ENCODE measurements at regions not wholly inside any gene's neighbourhood (a gene's known extent, or its start where the extent isn't known, plus 50 kb on each side); places are given as distances from the start of the nearest gene placed in this dataset.
"Not testable (repeated sequence)": the region's sequence is repeated elsewhere in the genome, so short reads cannot be mapped to it uniquely, and the experiment has no call there.

- DNase-seq = no peak
Observed at GRCh38 chr2:208945719-208946256, 478.1 kb upstream of the MAP2 start.

DNA sequence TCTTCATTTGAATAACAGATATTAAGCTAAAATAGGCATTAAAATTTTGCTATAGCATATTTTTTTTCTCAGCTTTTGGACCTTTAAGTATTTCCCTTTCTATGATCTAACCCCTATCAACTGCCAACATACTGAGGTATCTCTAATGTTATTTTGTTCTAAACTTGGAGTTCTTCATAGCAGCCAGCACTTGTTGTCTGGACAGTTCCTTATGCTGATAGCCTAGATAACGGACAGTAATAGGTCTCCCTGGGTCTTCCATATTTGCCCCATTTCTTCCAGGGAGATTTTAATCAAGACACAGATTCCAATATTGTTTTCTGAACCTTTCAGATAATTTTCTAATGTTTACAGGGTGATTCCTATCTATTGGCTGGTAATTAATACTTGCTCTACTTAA is 475.8 kb upstream of the MAP2 start:
- no peak for DNase-seq

GRCh38 chr2:208970070-208970469 is 453.8 kb upstream of the MAP2 start:
- DNase-seq = no peak

DNA sequence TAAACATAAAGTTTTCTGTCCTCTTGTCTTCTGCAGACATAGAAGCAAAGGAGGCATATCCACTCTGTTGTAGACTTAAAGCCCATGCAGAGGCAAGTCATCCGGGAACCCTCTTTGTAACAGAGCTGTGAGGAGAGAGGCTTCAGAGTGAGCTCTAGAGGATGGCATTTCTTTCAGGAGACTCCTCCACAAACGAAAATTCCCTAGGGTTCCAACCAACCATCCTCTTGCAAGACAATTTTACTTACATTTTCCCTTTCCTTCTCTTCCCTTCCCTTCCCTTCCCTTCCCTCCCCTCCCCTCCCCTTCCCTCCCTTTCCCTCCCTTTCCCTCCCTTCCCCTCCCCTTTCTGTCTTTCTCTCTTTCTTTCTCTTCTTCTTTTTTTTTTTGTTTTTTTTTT is 446.3 kb upstream of the MAP2 start:
- no peak for DNase-seq

DNA sequence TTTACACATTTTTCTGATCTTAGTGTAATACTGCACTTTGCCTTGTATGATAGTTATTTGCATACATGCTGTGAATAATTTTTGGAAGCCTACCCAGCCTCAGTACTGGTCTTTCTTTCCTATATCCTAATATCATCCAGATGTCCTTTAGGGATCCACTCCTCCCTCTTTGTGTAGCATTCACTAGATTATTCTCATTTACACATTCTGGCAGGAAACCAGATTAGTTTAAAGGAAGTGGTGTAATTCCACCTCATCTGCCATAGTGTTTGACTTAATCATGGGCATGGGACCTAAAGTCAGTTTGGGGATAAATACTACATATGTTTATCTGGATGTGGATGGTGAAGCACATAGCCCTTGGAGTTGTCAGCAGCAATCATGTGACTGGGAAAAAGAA is 444.9 kb upstream of the MAP2 start:
- no peak for DNase-seq

DNA sequence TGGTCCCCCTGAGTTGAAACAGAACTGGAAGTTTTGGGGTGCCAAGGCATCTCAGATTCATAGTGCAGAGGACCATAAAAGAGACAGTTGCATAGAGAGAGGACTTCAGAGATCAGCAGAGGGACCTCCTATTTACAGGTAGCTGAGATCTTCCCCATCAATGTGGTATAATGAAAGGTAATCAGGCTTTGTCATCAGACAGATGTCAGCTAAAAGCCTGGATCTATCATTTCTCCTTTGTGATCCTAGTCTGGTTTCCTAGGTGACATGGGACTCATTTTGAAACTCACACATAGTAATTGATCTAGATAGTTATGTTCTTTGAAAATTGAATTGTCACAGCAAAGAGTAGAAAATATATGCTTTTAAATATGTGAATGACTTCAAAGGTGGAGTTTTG is 443.5 kb upstream of the MAP2 start:
- no peak for DNase-seq

- DNase-seq = no peak
Observed at GRCh38 chr2:208982831-208983230, 441.0 kb upstream of the MAP2 start.

DNA sequence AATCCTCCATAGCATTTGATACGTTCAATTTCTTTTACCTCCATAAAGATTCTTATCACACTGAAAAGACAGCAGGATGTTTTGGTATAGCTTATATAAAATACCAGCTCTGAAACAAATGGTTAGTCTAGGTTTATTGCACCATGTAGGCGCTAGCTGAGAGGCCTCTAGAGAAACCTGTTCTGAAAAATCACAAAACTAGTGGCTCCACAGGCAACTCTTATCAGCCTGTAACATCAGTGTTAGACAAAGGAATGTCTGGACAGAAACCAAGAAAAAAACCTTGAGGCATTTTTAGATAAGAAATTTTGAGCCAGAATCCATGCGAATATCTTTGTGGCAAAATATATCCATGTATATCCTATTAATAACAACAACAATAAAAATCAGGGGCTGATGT is 440.4 kb upstream of the MAP2 start:
- no peak for DNase-seq

GRCh38 chr2:208984376-208985090 is 439.3 kb upstream of the MAP2 start:
- DNase-seq = no peak

- DNase-seq = no peak
Observed at GRCh38 chr2:208985644-208986043, 438.2 kb upstream of the MAP2 start.

DNA sequence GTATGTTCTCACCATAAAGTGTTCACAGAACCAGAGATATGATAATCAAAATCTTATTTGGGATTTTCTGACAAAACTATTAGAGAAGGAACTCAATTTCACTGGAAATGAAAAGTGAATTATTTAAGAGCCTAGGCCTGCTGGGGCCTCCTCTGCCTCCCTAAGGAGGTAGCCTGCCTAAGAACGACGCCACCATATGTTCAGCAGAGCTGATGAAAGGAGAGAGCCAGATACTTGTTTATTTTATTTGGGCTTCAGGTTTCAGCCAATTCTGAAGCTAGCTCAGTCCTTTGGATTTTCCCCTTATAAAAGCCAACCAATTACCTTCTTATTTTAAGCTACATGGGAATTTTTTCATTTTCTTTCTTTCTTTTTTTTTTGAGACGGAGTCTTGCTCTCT is 433.1 kb upstream of the MAP2 start:
- no peak for DNase-seq

DNA sequence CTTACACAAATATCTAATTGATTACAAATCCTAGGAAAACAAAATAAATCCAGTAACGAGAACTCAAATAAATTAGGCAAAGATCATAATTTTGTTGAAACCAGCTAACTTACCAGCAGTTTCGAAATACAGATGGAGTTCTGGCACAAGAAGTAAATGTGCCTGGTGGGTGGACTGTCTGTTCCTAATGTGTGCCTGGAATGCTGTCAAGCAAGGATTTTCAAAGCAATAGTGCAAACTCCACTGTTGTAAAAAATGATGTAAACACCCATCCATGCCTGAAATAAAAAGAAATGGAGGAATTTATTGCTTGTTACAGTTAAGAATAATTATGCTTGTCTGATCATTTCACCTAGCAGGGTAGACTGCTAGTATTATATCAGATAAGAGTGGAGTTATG is 423.9 kb upstream of the MAP2 start:
- DNase-seq = no peak

- DNase-seq = no peak
Observed at GRCh38 chr2:209002054-209002453, 421.8 kb upstream of the MAP2 start.

DNA sequence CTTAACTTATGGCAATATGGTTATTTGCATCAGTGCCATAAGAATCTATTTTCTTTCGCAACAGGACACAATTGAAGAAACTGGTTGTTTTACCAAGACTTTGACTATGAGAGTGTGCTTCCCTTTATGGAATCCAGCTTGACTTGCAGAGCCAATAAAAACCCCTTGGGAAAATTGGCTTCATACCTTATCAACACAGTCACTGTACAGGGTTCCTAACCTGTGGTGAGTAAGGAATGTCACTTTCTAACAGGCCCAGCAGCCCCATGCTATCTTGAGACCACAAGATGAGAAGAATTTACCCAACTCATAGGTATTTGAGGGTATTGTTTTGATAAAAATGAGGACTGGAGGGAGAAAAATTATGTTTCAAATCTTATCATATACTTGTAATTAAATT is 418.5 kb upstream of the MAP2 start:
- DNase-seq = no peak

DNA sequence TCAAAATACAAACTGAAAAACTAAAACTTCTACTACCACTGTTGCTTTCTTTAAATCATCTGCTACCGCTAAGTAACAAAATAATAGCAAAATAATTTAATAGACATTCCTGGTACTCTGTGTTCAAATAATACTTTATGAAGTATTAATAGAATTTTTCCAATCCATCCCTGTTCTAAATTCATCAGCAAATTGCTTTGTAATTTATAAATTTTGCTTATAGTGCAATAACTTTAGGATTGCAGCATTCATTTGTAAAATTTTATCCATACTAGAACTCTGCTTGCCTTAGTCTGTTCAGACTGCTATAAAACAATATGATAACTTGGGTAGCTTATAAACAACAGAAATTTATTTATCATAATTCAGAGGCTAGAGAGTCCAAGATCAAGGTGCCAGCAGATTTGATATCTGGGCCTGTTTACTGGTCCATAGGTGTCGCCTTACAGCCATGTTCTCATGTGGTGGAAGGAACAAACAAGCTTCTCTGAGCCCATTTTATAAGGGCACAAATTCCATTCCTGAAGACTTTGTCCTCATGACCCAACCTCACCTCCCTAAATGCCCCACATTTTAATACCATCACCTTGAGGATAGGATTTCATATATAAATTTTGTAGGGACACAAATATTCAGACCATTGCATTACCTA is 415.1 kb upstream of the MAP2 start:
- DNase-seq = no peak

DNA sequence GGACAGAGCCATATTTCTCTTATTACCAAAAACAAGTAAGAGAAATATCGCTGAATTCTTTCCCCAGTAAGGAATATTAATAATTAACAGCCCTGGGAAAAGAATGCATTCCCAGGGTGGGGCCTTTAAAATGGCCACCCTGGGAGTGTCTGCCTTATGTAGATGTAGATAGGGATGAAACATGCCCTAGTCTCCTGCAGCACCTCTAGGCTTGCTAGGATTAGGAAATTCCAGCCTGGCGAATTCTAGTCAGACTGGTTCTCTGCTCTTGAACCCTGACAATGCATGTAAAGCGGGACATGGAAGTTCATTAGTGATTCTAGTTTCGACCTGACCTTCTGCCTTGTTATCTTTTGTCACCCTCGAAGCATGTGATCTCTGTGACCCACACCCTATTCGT is 405.2 kb upstream of the MAP2 start:
- not testable (repeated sequence) for DNase-seq

- DNase-seq = no peak
Observed at GRCh38 chr2:209029249-209029648, 394.6 kb upstream of the MAP2 start.

- DNase-seq = no peak
Observed at GRCh38 chr2:209044307-209044706, 379.5 kb upstream of the MAP2 start.

DNA sequence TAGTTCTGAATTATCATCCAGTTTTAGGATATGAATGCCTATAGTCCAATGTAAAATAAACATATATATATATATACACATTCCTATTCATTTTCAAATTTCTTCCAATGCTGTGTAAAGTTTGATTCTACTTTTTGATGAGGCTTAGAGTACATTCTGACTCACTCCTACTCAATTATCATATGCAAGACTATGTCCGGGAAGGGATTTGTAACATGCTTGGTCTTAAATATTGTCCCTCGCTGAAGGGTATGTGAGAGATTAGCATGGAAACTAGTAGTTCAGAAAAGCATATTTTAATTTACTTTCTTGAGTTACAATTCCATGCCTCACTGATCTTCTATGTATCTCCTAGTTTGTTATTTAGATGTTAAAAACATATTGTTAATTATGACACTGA is 377.7 kb upstream of the MAP2 start:
- no peak for DNase-seq

GRCh38 chr2:209049608-209050007 is 374.2 kb upstream of the MAP2 start:
- DNase-seq = no peak

GRCh38 chr2:209062210-209062609 is 361.6 kb upstream of the MAP2 start:
- no peak for DNase-seq

GRCh38 chr2:209070262-209070661 is 353.6 kb upstream of the MAP2 start:
- no peak for DNase-seq

DNA sequence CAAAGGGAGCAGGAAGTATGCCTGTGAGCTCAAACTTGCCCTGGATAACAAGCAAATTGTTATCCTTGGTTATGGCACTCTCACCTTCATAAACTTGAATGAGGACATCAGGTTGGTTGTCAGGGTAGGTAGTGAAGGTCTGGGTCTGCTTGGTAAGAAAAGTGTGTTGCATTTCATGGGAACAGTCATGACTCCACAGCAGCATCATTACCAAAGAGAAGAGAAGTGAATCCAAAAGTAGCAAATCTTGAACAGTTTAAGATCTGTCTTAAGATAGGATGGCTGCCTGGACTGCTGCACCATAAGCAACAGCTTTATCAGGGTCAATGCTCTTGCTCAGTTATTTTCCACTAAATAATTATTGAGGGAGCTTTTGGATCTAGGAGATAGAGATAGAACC is 350.7 kb upstream of the MAP2 start:
- no peak for DNase-seq

DNA sequence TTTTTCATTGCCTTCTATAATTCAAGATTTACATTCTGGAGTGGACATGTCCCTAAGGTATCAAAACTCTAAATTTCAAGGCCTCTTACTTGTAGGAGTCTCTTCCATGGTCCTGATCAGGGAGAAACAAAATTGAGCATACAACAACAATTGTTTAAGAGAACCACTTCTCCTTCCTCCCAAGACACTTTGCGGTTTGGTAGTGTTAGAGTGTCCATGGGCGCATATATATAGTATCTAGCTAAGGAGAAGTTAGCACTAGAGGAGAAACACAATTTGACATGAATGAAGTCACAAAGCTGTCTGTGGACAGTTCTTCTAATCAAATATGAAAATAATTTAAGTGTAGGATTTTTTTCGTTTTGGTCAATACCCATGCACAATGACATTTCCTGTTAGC is 349.1 kb upstream of the MAP2 start:
- no peak for DNase-seq

- DNase-seq = no peak
Observed at GRCh38 chr2:209076151-209076550, 347.7 kb upstream of the MAP2 start.
